GM12873 (cell line): ENCODE measurements at regions not wholly inside any gene's neighbourhood (a gene's known extent, or its start where the extent isn't known, plus 50 kb on each side); places are given as distances from the start of the nearest gene placed in this dataset.

Experiments
- CTCF ChIP-seq: IDR thresholded peaks from 2 replicates; pipeline ENCODE4 v1.5.1; 2012; ENCODE audit warnings: low read depth, mild to moderate bottlenecking, moderate library complexity, low read length, control low read depth; ENCODE audit not compliant: insufficient read depth; ENCODE audit errors: missing control alignments

GRCh38 chr4:128565565-128566186 lies 243.8 kb upstream of the JADE1 start:
- peak; percentile 69 for TF ChIP-seq CTCF

- no peak for TF ChIP-seq CTCF
Measured at GRCh38 chr4:128565054-128565453, 244.4 kb upstream of the JADE1 start.

GRCh38 chr4:128564081-128564630 lies 245.3 kb upstream of the JADE1 start:
- no peak for TF ChIP-seq CTCF

- no peak for TF ChIP-seq CTCF
Measured at GRCh38 chr4:128560754-128561495, 248.6 kb upstream of the JADE1 start.

GRCh38 chr4:128558896-128559679 lies 250.4 kb upstream of the JADE1 start:
- no peak for TF ChIP-seq CTCF

- no peak for TF ChIP-seq CTCF
Measured at GRCh38 chr4:128556756-128557155, 252.7 kb upstream of the JADE1 start.

- TF ChIP-seq CTCF, result no peak
Measured at GRCh38 chr4:128553686-128554515, 255.6 kb upstream of the JADE1 start.
